ENCODE measurements at regions not wholly inside any gene's neighbourhood (a gene's known extent, or its start where the extent isn't known, plus 50 kb on each side); places are given as distances from the start of the nearest gene placed in this dataset.
"Not testable (repeated sequence)": the region's sequence is repeated elsewhere in the genome, so short reads cannot be mapped to it uniquely, and the experiment has no call there.

DNA sequence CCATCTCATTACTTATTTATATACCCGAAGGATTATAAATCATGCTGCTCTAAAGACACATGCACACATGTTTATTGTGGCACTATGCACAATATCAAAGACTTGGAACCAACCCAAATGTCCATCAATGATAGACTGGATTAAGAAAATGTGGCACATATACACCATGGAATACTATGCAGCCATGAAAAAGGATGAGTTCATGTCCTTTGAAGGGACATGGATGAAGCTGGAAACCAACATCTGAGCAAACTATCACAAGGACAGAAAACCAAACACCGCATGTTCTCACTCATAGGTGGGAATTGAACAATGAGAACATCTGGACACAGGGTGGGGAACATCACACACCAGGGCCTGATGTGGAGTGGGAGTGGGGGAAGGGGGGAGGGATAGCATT, 645.0 kb upstream of the CDH10 start:
- 0 out of 2 replicates have a peak, but pooled peaks have one; percentile 39 for TF ChIP-seq GTF2I (CRISPR knock-in tag; conservative IDR thresholded peaks at IDR 0.05)
- ATAC-seq; H3K27ac Mint-ChIP-seq; CTCF ChIA-PET; DNase-seq (ENCODE audit: low spot score); H3K27me3 Mint-ChIP-seq (ENCODE audit: low read depth); H3K4me1 Mint-ChIP-seq; H3K4me3 Mint-ChIP-seq; POLR2A ChIA-PET: not testable (repeated sequence)
- H3K36me3 Mint-ChIP-seq, result peaks cover 10% of the 10 kb centered on the region
- H3K9me3 Mint-ChIP-seq, result peaks cover 22% of the 10 kb centered on the region

DNA sequence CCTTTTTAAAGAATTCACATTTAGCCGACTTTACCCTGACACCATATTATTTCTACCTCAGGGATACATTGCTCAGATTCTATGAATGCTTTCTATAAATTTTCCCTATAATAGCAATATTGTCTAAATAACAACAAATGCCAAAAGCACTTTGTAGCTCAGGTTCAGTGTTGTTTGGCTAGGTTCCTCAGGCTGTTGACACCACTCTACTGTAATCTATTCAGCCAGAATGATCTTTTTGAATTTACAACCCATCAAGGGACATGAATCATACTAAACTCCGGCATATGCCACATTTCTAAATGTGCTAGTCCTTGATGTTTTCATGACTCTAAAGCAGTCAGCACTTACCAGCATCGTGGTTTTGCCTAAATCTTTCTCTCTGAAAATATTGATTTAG, 641.5 kb upstream of the CDH10 start:
- H3K4me3 Mint-ChIP-seq, result no peak overlapping the region
- no peak for TF ChIP-seq ZNF138 (CRISPR knock-in tag; conservative IDR thresholded peaks at IDR 0.05)
- no peak for TF ChIP-seq TEAD4 (CRISPR knock-in tag; IDR thresholded peaks at IDR 0.05)
- TF ChIP-seq, protein P1, sequence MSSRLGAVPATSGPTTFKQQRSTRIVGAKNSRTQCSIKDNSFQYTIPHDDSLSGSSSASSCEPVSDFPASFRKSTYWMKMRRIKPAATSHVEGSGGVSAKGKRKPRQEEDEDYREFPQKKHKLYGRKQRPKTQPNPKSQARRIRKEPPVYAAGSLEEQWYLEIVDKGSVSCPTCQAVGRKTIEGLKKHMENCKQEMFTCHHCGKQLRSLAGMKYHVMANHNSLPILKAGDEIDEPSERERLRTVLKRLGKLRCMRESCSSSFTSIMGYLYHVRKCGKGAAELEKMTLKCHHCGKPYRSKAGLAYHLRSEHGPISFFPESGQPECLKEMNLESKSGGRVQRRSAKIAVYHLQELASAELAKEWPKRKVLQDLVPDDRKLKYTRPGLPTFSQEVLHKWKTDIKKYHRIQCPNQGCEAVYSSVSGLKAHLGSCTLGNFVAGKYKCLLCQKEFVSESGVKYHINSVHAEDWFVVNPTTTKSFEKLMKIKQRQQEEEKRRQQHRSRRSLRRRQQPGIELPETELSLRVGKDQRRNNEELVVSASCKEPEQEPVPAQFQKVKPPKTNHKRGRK (CRISPR knock-in tag; IDR thresholded peaks at IDR 0.05; ENCODE audit: borderline replicate concordance), result no peak
- TF ChIP-seq, protein P2, sequence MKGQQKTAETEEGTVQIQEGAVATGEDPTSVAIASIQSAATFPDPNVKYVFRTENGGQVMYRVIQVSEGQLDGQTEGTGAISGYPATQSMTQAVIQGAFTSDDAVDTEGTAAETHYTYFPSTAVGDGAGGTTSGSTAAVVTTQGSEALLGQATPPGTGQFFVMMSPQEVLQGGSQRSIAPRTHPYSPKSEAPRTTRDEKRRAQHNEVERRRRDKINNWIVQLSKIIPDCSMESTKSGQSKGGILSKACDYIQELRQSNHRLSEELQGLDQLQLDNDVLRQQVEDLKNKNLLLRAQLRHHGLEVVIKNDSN (CRISPR knock-in tag; IDR thresholded peaks at IDR 0.05), result no peak
- TF ChIP-seq FOXP1 (CRISPR knock-in tag; IDR thresholded peaks at IDR 0.05; ENCODE audit: borderline replicate concordance), result no peak
- no peak for TF ChIP-seq ZNF416 (CRISPR knock-in tag; IDR thresholded peaks at IDR 0.05)
- TF ChIP-seq, protein P3, sequence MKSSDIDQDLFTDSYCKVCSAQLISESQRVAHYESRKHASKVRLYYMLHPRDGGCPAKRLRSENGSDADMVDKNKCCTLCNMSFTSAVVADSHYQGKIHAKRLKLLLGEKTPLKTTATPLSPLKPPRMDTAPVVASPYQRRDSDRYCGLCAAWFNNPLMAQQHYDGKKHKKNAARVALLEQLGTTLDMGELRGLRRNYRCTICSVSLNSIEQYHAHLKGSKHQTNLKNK (CRISPR knock-in tag; IDR thresholded peaks at IDR 0.05), result no peak
- TF ChIP-seq JAZF1 (CRISPR knock-in tag; IDR thresholded peaks at IDR 0.05), result no peak
- TF ChIP-seq FOXK1 (CRISPR knock-in tag; IDR thresholded peaks at IDR 0.05), result no peak
- TF ChIP-seq SP1 (CRISPR knock-in tag; conservative IDR thresholded peaks at IDR 0.05), result no peak
- TF ChIP-seq, protein P4, sequence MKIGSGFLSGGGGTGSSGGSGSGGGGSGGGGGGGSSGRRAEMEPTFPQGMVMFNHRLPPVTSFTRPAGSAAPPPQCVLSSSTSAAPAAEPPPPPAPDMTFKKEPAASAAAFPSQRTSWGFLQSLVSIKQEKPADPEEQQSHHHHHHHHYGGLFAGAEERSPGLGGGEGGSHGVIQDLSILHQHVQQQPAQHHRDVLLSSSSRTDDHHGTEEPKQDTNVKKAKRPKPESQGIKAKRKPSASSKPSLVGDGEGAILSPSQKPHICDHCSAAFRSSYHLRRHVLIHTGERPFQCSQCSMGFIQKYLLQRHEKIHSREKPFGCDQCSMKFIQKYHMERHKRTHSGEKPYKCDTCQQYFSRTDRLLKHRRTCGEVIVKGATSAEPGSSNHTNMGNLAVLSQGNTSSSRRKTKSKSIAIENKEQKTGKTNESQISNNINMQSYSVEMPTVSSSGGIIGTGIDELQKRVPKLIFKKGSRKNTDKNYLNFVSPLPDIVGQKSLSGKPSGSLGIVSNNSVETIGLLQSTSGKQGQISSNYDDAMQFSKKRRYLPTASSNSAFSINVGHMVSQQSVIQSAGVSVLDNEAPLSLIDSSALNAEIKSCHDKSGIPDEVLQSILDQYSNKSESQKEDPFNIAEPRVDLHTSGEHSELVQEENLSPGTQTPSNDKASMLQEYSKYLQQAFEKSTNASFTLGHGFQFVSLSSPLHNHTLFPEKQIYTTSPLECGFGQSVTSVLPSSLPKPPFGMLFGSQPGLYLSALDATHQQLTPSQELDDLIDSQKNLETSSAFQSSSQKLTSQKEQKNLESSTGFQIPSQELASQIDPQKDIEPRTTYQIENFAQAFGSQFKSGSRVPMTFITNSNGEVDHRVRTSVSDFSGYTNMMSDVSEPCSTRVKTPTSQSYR (CRISPR knock-in tag; IDR thresholded peaks at IDR 0.05), result no peak
- no peak for TF ChIP-seq NR2C2 (CRISPR knock-in tag; IDR thresholded peaks at IDR 0.05)
- no peak for TF ChIP-seq ZBTB21 (CRISPR knock-in tag; IDR thresholded peaks at IDR 0.05; ENCODE audit: borderline replicate concordance)
- TF ChIP-seq, protein P5, sequence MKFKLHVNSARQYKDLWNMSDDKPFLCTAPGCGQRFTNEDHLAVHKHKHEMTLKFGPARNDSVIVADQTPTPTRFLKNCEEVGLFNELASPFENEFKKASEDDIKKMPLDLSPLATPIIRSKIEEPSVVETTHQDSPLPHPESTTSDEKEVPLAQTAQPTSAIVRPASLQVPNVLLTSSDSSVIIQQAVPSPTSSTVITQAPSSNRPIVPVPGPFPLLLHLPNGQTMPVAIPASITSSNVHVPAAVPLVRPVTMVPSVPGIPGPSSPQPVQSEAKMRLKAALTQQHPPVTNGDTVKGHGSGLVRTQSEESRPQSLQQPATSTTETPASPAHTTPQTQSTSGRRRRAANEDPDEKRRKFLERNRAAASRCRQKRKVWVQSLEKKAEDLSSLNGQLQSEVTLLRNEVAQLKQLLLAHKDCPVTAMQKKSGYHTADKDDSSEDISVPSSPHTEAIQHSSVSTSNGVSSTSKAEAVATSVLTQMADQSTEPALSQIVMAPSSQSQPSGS (CRISPR knock-in tag; IDR thresholded peaks at IDR 0.05; ENCODE audit: borderline replicate concordance, low read depth), result no peak
- TF ChIP-seq TEAD1 (CRISPR knock-in tag; IDR thresholded peaks at IDR 0.05), result no peak
- no peak for TF ChIP-seq JUN (CRISPR knock-in tag; IDR thresholded peaks at IDR 0.05)
- peaks cover 11% of the 10 kb centered on the region for H3K9me3 Mint-ChIP-seq
- ATAC-seq (no peak), DNase-seq (ENCODE audit: low spot score) (no peak)
- ChIA-PET CTCF (no interaction called here), POLR2A (no interaction called here)
- H3K27ac Mint-ChIP-seq, result no peak overlapping the region
- H3K36me3 Mint-ChIP-seq, result peaks cover 3% of the 10 kb centered on the region; the same call in 1 of the 2 replicates
- no peaks in the 10 kb centered on the region for H3K4me1 Mint-ChIP-seq
- H3K27me3 Mint-ChIP-seq (ENCODE audit: low read depth), result no peaks in the 10 kb centered on the region

DNA sequence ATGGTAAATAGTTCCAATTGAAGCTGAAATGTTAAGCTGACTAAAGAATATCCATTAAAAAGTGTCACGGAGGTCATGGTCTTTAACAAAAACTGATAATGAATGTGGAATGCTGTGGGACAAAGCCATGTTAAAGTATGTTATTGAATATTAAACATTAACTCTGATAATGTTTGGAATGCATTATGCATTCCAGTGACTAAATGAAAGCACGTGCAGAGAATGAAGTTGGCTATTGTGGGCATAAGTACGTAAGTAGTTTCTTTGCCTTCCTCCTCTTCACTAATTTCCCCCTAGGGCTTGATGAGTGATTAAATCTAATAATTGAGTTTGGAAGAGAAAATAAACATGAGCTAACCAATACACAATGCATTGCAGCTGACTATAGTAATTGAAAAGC, 640.4 kb upstream of the CDH10 start:
- H3K4me3 Mint-ChIP-seq, result no peak overlapping the region
- H3K27me3 Mint-ChIP-seq (ENCODE audit: low read depth), result no peaks in the 10 kb centered on the region
- POLR2A ChIA-PET, result no interaction called here
- peaks cover 3% of the 10 kb centered on the region; the same call in 1 of the 2 replicates for H3K36me3 Mint-ChIP-seq
- DNase-seq (ENCODE audit: low spot score), result no peak
- H3K9me3 Mint-ChIP-seq, result peaks cover 4% of the 10 kb centered on the region; the same call in 1 of the 2 replicates
- H3K27ac Mint-ChIP-seq, result no peak overlapping the region
- ATAC-seq, result no peak
- H3K4me1 Mint-ChIP-seq, result peaks cover under 1% of the 10 kb centered on the region; the same call in 1 of the 2 replicates
- CTCF ChIA-PET, result no interaction called here
- TF ChIP-seq EMX1 (CRISPR knock-in tag; IDR thresholded peaks at IDR 0.05), result no peak
- no peak for TF ChIP-seq ATF1 (CRISPR knock-in tag; IDR thresholded peaks at IDR 0.05)
- TF ChIP-seq, protein P6, sequence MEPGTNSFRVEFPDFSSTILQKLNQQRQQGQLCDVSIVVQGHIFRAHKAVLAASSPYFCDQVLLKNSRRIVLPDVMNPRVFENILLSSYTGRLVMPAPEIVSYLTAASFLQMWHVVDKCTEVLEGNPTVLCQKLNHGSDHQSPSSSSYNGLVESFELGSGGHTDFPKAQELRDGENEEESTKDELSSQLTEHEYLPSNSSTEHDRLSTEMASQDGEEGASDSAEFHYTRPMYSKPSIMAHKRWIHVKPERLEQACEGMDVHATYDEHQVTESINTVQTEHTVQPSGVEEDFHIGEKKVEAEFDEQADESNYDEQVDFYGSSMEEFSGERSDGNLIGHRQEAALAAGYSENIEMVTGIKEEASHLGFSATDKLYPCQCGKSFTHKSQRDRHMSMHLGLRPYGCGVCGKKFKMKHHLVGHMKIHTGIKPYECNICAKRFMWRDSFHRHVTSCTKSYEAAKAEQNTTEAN (CRISPR knock-in tag; IDR thresholded peaks at IDR 0.05), result no peak
- TF ChIP-seq ZNF671 (CRISPR knock-in tag; IDR thresholded peaks at IDR 0.05), result no peak
- TF ChIP-seq TCF7 (CRISPR knock-in tag; IDR thresholded peaks at IDR 0.05; ENCODE audit: low read depth), result no peak
- TF ChIP-seq ZNF138 (CRISPR knock-in tag; conservative IDR thresholded peaks at IDR 0.05), result no peak
- TF ChIP-seq, protein P7, sequence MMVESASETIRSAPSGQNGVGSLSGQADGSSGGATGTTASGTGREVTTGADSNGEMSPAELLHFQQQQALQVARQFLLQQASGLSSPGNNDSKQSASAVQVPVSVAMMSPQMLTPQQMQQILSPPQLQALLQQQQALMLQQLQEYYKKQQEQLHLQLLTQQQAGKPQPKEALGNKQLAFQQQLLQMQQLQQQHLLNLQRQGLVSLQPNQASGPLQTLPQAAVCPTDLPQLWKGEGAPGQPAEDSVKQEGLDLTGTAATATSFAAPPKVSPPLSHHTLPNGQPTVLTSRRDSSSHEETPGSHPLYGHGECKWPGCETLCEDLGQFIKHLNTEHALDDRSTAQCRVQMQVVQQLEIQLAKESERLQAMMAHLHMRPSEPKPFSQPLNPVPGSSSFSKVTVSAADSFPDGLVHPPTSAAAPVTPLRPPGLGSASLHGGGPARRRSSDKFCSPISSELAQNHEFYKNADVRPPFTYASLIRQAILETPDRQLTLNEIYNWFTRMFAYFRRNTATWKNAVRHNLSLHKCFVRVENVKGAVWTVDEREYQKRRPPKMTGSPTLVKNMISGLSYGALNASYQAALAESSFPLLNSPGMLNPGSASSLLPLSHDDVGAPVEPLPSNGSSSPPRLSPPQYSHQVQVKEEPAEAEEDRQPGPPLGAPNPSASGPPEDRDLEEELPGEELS (CRISPR knock-in tag; IDR thresholded peaks at IDR 0.05), result no peak

All from WTC11 (cell line).